NCI-H2081 treated with DMSO at 0.1 percent for 48 hours (cell line): ENCODE measurements at regions not wholly inside any gene's neighbourhood (a gene's known extent, or its start where the extent isn't known, plus 50 kb on each side); places are given as distances from the start of the nearest gene placed in this dataset.

Experiments
- DNase-seq: peaks from one replicate; lab custom pipeline; 2025; lab: John Stamatoyannopoulos, UW

DNA sequence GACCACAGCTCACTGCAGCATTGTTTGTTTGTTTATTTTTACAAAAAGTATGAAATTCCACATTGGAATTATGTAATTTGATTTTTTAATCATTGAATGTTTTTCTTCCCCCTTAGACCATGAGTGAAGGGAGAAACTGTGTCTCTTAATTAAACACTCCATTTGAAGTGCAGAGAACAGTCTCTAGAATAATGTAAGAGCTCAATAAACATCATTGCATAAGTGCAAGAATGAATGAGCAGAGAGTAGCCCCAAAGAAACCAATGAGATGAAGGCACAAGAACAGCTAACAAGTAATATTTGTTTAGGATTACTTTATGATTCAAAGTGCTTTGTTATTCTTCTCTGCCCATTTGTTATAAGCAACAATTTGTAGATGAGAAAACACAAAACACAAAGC lies 921.3 kb upstream of the LCORL start:
- DNase-seq = no peak

DNA sequence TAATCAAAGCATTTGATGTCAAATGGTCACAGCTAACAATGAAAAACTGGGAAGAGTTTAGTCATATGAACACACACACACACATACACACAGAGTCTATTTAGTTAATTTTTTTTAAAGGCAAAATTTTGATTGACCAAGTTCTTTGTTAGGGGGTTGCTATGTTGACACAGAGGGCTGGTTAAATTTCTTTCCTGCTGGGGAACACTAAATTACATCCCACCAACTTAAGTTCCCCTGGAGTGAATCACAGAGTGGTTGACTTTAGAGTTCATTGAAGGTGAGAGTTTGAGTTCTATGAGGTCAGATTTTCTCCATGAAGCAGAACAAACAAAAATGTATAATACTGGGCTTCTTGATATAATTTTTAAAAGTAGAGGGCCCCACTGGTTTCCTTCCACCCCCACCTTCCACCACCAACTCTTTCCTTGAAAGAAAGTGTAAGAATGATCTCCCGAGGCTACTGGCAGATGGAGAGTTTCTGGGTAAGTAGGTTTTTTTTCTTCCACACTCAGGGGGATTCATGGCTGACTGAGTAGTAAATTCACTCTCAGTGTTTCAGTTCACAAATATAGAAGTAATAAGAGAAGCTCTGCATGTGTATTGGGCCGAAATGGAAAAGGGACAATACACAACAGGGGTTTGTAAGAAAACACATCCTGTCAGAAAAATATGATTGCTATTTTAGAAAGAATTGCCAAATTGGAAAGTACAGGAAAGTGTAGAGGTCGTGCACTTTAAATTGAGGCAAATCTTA lies 917.0 kb upstream of the LCORL start:
- DNase-seq = no peak

DNA sequence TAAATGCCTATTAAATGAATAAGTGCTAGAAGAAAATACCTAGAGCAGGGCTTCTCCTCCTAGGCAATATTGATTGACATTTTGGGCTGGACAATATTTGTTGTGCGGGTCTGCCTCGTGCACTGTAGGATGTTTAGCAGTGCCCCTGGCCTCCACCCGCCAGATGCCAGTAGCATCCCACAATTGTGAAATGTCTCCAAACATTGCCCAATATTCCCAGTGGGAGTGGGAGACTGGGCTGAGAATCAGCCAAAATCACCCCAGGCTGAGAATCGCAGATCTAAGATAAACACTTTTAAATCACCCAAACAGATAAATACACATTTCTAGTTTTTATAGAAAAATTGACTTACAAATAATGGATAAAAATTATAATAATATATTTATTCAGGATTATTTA lies 916.2 kb upstream of the LCORL start:
- DNase-seq = no peak

DNA sequence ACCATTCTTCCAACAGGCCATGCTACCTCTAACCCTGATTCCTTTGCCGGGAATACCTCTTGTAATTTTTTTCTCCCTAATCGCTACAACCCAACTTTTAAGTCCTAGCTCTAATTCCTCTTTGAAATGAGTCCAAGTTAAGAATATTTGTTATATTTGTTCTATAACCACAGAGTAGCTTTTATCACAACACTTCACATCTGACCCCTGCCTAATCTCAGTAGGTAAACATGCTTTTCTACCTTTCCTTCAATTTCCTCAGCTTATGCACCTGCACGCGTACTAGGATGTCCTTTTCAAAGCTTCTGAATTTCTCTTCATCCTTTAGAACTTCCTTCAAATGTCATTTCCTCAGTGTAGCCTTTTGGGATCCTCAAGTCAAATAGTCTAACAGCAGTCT lies 915.5 kb upstream of the LCORL start:
- DNase-seq = no peak

DNA sequence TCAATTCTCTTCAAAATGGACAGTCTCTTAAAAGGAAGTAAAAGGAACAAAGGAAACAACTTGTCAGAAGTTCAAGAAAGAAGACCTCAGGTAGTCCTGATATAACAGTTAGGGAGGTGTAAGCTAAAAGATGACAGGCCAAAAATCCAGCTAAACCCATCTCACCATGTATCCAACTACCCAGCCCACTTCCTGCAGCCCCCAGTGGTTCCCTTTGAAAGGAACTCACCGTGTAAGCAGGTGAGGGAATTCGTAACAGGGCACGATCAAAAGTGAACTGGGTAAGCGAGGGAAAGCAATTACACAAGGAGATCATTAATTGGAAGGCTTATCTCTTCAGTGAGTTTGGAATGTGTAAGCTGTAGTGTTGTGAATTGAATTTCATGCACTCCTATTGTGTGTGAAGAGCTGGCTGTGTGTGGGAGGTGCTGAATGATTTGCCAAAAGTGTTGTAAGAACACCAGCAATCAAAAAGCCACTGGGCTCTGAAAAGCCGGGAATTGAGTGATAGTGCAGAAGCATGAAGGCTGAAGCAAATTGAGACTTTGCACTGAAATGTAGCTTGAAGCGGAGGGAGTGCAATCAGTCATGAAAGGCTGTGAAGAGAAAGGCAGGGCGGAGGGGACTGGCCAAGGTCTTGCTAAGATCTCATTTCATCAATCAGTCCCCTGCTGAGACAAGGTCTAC lies 914.2 kb upstream of the LCORL start:
- DNase-seq = no peak

DNA sequence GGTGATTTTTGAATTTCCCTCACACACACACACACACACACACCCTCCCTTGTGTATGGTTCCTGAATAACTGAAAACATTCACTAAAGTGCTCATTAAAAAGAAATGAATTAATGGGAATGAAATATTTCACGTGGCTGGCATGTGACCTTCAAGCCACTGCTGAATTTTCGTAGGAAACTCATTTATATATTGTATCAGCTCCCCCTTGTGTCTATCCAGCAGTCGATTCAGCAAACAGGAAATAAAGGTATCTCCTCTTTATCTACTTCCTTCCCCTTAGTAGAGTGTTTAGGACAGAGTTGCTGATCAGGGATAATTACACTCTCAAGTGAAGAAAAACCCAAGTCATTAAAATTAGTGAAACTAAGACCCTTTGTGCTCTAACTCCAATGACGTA lies 912.6 kb upstream of the LCORL start:
- DNase-seq = no peak

DNA sequence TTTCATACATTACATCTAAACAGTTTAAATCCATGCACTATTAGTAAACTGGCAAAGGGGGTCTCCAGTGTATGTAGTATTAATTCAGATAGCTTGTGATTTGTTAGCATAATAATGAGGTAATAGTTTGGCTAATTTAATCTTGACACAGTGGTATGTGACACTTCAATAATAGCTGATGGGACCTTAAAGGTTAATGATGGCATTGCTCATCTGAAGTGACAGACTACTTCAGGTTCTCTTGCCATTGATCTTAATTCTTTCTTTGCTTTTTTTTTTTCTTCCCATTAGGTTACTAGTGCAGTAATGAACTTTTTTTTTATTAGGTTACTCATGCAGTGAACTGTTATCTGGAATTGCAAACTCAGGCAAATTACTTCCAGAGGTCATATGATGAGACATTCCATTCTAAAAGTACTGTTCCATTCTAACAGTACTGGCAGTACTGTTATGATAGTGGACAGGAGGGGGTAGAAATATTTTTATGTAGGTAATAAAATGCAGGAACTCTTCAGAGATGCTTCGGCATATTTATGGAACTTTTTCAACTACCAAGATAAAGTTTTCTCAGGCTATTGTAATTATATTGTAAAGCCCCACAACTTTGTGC lies 911.3 kb upstream of the LCORL start:
- no peak for DNase-seq

DNA sequence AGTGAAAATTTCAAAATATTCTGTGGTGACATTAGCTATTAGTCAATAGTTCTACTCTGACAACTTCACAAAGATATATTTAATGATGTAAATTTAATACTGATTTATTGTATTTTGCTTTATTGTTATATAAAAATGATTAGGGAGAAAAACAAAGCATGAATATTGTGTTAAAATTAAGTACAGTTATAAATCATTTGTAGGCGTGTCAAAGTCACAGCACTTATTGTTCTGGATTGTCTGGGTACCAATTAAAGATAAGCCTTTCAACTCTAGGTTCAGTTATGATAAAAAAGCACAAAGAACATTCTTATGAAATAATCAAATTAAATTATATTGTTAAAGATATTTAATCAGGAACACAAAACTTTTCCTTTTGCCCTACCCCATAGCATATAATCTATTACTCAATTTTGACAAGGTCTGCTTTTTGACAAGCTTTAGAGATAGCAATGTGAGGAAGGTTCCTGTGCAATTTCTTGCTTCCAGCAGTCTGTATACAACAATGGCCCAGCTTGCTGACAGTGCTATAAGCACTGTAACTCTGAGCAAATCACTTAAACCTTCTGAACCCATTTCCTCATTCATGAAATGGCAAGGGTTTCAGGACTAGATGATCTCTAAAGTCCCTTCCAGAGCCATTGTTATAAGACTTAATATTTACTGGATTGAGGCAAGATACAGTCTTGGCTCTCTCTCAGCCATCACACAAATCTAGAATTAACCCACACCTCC lies 910.3 kb upstream of the LCORL start:
- no peak for DNase-seq

DNA sequence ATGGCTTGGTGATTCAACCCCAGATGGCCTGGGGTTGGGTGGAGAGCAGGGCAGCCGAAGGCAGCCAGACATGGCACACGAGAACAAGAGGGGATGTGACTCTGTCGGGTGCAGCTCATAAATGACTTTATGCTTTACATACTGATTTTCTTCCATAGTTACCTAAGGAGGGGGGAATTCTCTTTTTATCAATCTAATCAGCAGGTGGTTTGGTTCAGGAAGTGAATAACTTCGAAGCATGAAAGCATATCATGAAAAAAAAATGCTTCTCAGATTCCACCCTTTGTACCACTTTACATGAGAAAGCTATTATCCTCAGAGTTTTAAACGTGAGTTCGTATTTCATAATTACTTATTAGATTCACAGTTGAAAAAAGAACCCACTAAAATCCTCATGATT lies 908.9 kb upstream of the LCORL start:
- DNase-seq = no peak

DNA sequence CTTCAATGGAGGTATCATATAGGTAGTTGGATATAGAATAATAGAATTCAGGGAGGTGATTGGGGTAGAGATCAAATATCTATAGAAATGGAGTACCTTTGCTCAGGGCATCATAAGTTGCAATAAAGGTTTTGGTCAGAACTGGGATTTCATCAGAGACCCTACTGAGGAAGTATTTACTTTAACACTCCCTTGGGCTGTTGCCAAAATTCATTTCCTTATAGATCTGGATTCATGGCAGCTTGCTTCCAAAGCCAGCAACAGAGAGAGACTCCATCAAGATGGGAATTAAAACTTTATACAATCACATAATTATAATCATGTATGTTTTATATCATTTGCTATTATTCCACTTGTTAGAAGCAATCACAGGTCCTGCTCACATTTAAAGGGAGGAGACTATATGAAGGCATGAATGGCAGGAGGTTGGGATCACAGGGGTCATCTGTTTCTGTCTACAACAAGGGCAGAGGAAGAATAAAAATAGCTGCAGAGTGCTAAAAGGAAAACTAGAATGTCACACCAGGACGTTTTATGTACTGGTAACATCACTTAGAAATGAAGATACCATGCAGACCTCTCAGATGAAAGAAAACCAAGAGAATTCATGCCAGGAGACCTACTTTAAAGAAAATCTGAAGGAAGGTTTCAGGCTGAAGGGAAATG lies 902.1 kb upstream of the LCORL start:
- no peak for DNase-seq

DNA sequence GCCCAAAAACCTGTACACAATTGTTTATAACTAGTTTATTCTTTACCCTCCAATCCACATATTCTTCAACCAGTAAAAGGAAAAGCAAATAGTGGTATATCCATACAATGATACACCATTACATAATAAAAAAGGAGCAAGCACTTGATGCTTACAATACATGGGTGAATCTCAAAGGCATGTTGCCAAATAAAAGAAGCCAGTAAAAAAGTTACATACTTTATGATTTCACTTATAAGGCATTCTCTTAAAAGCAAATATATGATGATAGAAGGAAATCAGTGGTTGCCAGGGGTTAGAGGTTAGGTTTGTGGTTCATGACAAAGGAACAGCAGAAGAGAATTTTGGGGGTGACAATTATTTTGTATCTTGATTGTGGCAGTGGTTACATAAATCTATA lies 896.1 kb upstream of the LCORL start:
- no peak for DNase-seq

DNA sequence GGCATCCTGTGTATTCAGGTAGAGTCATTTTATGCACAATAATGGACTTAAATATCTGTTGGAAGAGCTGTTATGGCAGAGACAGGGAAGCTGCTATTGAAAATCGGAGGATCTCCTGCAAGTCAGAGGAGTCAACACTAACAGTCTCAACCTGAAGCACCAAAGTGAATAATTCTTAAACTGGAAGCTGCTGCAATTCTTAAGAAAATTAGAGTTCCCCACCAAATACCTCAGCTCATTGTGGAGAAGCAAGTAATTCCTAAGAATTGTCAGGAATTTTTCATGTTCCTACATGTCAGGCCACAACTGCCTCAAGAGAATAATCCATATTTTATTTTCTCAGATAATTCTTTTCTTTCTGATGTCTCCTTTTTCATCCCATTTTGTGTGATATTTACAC lies 892.6 kb upstream of the LCORL start:
- no peak for DNase-seq

DNA sequence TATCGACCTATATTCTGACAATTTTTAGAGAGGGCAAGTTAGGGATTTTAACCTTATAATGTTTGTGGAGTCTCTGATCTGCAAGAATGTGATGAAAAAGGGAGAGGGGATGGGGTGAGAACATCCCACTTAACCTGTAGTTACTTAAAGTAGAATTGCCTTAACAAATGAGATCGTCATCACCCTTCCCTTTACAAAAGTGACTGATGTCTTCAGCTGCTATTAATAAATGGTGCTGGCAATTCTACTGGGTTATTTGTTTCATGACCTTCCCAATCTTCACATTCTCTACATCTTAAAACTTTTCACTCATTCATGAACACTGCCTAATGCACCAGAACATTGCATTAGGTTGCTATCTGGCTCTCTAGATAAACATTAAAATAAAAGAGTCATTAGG lies 873.4 kb upstream of the LCORL start:
- no peak for DNase-seq

DNA sequence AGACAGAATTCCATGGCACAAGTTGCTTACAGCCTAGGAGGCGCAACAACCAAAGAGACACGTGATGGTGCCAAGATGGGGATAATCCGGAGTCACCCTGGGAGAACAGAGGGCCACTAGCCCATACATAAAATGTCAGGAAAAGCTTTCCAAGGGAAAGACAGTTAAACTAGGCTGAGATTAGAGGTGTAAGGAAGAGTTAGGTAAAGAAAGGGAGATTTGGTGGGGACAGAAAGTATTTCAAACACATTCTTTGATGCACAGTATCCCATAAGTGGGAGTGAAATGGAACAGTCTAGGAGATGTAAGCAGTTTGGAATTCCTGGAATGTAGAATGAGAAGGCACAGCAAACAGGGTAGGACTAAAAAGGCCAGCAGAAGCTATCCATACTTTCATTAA lies 860.9 kb upstream of the LCORL start:
- no peak for DNase-seq

DNA sequence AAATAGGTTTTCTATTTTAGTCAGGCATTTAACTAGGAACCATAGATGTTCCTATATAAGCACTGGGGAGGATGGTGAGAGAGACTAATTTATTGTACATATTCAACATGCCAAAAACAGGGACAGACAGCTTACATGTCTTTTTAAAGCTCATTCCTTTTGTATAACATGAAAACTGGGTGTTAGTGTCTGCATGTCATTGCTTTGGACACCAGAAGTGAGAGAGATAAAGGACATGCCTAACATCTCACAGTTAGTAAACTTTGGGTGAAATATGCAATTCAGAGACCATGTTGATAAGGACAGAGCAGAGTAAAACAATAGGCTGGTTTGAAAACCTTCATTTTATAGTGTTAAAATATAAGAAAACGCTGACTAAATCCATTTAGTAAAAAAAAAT lies 860.0 kb upstream of the LCORL start:
- DNase-seq = no peak

DNA sequence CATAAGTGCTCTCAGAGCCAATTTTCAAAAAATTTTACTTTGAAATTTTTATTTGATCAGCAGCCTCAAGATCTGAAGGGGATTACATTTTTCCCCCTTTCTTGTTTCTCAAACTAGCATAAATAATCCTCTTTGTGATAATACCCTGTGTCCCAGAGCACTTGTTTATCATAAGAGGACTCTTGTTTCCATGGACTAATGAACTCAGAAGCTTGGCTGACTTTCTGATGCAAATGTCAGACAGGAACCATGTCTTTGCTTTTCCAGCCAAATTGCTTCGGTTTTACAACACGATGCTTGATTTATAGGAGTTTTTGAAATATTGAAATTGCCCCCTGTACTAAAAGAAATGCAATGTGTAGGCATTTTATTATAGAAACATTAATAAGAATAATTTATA lies 859.3 kb upstream of the LCORL start:
- DNase-seq = no peak

DNA sequence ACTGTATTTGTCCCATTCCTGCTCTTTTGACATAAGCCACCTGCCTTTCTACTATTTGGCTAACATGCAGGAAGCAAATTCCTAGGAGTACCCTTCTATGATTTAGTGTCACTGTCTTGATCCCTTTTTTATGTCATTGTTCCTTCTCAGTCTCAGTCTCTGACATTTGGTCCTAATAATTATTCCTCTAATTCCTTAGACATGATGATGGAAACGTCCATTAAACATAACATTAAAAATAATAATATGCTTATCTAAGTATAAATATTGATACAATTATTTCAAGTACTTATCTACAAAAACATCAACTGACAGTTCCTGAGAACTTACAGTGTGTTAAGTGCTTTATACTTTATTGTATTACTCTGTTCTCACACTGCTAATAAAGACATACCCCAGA lies 857.0 kb upstream of the LCORL start:
- no peak for DNase-seq

DNA sequence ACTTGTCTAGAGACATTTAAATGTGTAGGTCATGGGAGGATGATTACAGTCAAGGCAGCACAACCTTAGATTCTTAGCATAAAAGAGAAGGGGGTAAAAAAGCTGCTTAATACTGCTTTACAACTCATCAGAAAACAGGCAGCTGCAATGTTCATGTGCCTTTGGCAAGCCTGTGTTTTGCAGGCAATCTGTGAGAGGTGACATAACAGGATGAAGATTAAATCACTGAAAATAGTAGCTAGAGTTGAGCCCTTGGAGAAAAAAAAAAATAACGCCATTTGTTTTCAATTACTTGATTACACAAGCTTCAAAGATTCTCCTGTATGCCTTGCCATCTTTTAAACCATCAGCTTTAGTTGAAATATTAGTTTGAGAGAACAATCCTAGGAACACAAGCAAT lies 847.6 kb upstream of the LCORL start:
- no peak for DNase-seq

DNA sequence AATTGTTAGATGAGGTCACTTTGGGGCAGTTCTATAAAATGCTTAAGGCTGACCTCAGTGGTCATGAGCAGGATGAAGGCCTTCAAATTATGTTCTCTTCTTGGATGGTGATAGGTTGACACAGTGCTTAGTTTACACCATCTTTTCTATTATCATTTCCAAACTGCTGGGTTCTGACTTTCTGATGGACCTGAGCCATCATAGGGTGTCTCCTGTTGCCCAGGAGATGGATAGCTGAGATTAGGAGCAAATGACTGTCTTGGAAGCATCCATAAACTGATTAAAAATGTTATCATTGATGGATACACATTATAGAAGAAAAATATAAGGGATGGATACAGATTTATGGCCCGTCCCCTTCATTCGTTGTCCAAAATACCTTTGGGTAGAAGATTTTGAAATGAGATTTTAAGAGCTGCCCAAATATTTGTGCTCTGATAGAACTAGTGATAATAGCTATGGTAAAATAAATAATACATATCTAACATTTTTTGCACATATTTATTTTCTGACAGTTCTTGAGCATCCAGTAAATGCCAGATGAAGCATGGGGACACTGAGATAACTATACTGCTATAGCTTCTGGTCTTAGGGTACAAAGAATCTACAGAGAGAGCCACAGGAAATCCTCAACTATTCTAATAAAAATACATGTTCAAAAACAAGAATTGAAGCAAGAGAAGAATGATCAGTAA lies 839.4 kb upstream of the LCORL start:
- DNase-seq = no peak

DNA sequence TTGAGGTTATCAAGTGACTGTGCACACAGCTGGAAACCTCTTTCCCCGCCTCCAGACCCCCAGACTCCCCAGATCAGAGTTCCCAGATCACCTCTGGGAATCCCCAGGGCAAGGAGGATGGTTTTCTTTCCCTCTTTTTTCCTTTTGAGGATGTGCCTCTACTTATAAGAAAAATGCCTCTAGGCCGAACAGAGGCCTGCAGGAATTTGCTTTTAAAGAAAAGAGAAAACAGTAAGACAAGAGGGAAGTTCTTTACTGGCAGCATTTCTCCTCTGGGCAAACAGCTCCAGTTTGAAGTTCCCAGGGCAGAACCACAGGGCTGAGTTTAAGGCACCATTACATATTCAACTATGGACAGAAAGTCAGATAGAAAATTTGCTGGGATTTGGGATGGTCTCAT lies 837.9 kb upstream of the LCORL start:
- no peak for DNase-seq

DNA sequence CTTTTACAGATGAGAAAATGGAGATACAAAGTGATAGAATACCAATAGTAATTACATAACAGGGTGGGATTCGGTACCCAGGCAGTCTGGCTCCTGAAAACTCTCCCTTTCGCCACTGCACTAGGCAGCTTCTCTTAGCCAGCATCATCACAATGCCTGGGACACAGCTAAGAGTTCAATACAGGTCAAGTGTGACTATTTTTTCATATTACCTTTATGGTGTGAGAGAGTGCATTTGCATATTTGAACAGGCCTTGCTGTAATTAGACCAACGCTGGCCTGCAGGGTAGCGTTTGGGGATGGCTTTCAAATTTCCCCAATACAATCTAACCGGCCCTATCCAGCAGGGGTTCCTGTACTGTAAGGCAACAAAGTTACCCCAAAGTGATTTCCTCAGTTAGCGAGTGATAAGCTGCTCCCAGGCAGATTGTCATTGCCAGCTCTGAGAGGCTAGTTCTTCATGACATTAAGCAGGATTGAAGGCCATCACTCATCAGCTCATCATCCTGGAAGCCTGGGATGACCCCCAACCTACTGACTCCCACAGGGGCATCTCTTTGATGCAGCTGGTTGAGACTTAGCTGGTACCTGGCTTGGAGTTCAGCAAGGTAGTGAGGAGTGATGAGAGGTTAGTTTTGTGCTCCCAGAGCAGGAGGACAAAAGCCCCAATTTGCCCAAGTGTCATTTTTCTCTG lies 836.8 kb upstream of the LCORL start:
- DNase-seq = no peak
